NB4 (cell line): ENCODE measurements at regions not wholly inside any gene's neighbourhood (a gene's known extent, or its start where the extent isn't known, plus 50 kb on each side); places are given as distances from the start of the nearest gene placed in this dataset.

ENCODE experiments used
- DNase-seq: peaks from one replicate; pipeline ENCODE4 v3.0.0; 2010; ENCODE audit warnings: low read depth
- H3K4me3 ChIP-seq: one replicate; pipeline ENCODE4 v1.5.1; 2011; ENCODE audit warnings: mild to moderate bottlenecking, low read depth, low read length, moderate library complexity
- MYC ChIP-seq: IDR thresholded peaks from 2 replicates; pipeline ENCODE4 v1.6.1; 2011; ENCODE audit warnings: low read depth, low read length
- POLR2A ChIP-seq: IDR thresholded peaks from 2 replicates; pipeline ENCODE4 v1.6.1; 2011; ENCODE audit warnings: mild to moderate bottlenecking; ENCODE audit not compliant: insufficient read length; ENCODE audit errors: extremely low read depth
- TF ChIP-seq, protein P1 (sequence below): IDR thresholded peaks from 2 replicates; pipeline ENCODE4 v1.6.1; 2011; ENCODE audit warnings: low read depth, low read length
- TF ChIP-seq, protein P2 (sequence below): IDR thresholded peaks from one replicate; pipeline ENCODE4 v1.5.1; 2012; ENCODE audit warnings: low read depth, low read length

- peak; percentile 34 for DNase-seq
- TF ChIP-seq, protein P1, sequence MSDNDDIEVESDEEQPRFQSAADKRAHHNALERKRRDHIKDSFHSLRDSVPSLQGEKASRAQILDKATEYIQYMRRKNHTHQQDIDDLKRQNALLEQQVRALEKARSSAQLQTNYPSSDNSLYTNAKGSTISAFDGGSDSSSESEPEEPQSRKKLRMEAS: peak; percentile 94
- no peak for TF ChIP-seq POLR2A
- TF ChIP-seq, protein P2, sequence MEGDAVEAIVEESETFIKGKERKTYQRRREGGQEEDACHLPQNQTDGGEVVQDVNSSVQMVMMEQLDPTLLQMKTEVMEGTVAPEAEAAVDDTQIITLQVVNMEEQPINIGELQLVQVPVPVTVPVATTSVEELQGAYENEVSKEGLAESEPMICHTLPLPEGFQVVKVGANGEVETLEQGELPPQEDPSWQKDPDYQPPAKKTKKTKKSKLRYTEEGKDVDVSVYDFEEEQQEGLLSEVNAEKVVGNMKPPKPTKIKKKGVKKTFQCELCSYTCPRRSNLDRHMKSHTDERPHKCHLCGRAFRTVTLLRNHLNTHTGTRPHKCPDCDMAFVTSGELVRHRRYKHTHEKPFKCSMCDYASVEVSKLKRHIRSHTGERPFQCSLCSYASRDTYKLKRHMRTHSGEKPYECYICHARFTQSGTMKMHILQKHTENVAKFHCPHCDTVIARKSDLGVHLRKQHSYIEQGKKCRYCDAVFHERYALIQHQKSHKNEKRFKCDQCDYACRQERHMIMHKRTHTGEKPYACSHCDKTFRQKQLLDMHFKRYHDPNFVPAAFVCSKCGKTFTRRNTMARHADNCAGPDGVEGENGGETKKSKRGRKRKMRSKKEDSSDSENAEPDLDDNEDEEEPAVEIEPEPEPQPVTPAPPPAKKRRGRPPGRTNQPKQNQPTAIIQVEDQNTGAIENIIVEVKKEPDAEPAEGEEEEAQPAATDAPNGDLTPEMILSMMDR: no peak
- peak; percentile 72 for TF ChIP-seq MYC
- no peak overlapping the region for H3K4me3 ChIP-seq
Observed at GRCh38 chr15:39497759-39498565, 82.9 kb upstream of the THBS1 start.

DNA sequence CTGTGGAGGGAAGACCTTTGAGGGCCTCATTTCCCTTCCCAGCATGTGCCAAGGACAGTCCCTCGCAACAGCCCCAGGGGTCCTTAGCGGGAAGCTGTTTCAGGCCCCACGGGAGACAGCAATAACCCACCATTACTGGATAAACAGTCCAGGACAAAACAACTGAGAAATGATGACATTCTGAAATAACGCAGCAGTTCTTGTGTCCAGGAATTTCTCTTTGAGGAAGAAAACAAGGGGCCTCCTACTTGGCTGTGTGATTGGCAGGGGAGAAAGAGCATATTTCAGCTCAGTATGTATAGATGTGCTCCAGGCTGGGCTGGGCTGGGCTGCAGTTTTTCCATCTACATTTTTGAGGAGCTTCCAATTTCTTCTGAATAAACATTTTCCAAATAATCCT, 82.2 kb upstream of the THBS1 start:
- no peak for TF ChIP-seq POLR2A
- TF ChIP-seq MYC: no peak
- TF ChIP-seq, protein P2: no peak
- TF ChIP-seq, protein P1: no peak
- H3K4me3 ChIP-seq: no peak overlapping the region
- no peak for DNase-seq

GRCh38 chr15:39499042-39499441, 81.8 kb upstream of the THBS1 start:
- TF ChIP-seq, protein P2: no peak
- TF ChIP-seq, protein P1: no peak
- TF ChIP-seq POLR2A (no peak), MYC (no peak)
- no peak for DNase-seq
- no peak overlapping the region for H3K4me3 ChIP-seq

GRCh38 chr15:39499681-39500080, 81.2 kb upstream of the THBS1 start:
- DNase-seq: no peak
- TF ChIP-seq, protein P1: no peak
- no peak for TF ChIP-seq MYC
- H3K4me3 ChIP-seq: no peak overlapping the region

- DNase-seq: no peak
- TF ChIP-seq, protein P2: no peak
- TF ChIP-seq POLR2A (no peak), MYC (no peak)
- TF ChIP-seq, protein P1: no peak
- H3K4me3 ChIP-seq: no peak overlapping the region
Observed at GRCh38 chr15:39501366-39502081, 79.4 kb upstream of the THBS1 start.

GRCh38 chr15:39502082-39502447, 78.8 kb upstream of the THBS1 start:
- no peak for DNase-seq
- TF ChIP-seq MYC (no peak), POLR2A (no peak)
- TF ChIP-seq, protein P1: no peak
- TF ChIP-seq, protein P2: no peak

More at GRCh38 chr15:39502082-39502447, 78.8 kb upstream of the THBS1 start:
- no peak overlapping the region for H3K4me3 ChIP-seq
